ENCODE measurements at regions not wholly inside any gene's neighbourhood (a gene's known extent, or its start where the extent isn't known, plus 50 kb on each side); places are given as distances from the start of the nearest gene placed in this dataset.

GRCh38 chr20:22369100-22369499 is 215.3 kb downstream of the FOXA2 start:
- ATAC-seq (no peak), DNase-seq (no peak)
- H3K36me3 ChIP-seq (ENCODE audit: low read depth) = no peaks in the 10 kb centered on the region
- intact Hi-C loops (cut with DNase I, micrococcal nuclease) = no loop called here
- no peak for TF ChIP-seq CTCF (IDR thresholded peaks at IDR 0.05)
- no peak overlapping the region for H3K4me3 ChIP-seq
- no peaks in the 10 kb centered on the region for H3K4me1 ChIP-seq (ENCODE audit: low read depth)
- no peaks in the 10 kb centered on the region for H3K9me3 ChIP-seq

GRCh38 chr20:22368235-22368634 is 216.1 kb downstream of the FOXA2 start:
- Histone ChIP-seq H3K4me1 (ENCODE audit: low read depth) (no peaks in the 10 kb centered on the region), H3K9me3 (no peaks in the 10 kb centered on the region), H3K4me3 (no peak overlapping the region), H3K36me3 (ENCODE audit: low read depth) (no peaks in the 10 kb centered on the region)
- TF ChIP-seq CTCF (IDR thresholded peaks at IDR 0.05) = no peak
- intact Hi-C loops (cut with DNase I, micrococcal nuclease) = no loop called here
- ATAC-seq = no peak
- DNase-seq = no peak

- Histone ChIP-seq H3K4me3 (no peak overlapping the region), H3K4me1 (ENCODE audit: low read depth) (no peaks in the 10 kb centered on the region), H3K9me3 (no peaks in the 10 kb centered on the region), H3K36me3 (ENCODE audit: low read depth) (no peaks in the 10 kb centered on the region)
- ATAC-seq (no peak), DNase-seq (no peak)
- TF ChIP-seq CTCF (IDR thresholded peaks at IDR 0.05) = no peak
- intact Hi-C loops (cut with DNase I, micrococcal nuclease) = no loop called here
Measured at GRCh38 chr20:22366631-22367030, 217.7 kb downstream of the FOXA2 start.

GRCh38 chr20:22354647-22355046 is 229.7 kb downstream of the FOXA2 start:
- intact Hi-C loops (cut with DNase I, micrococcal nuclease) = no loop called here
- H3K4me3 ChIP-seq = no peak overlapping the region
- ATAC-seq = peak; percentile 73
- no peak for TF ChIP-seq CTCF (IDR thresholded peaks at IDR 0.05)
- H3K9me3 ChIP-seq = no peaks in the 10 kb centered on the region
- DNase-seq = no peak
- no peaks in the 10 kb centered on the region for H3K4me1 ChIP-seq (ENCODE audit: low read depth)
- no peaks in the 10 kb centered on the region for H3K36me3 ChIP-seq (ENCODE audit: low read depth)

- ATAC-seq (no peak), DNase-seq (no peak)
- Histone ChIP-seq H3K4me3 (no peak overlapping the region), H3K4me1 (ENCODE audit: low read depth) (no peaks in the 10 kb centered on the region), H3K36me3 (ENCODE audit: low read depth) (no peaks in the 10 kb centered on the region), H3K9me3 (no peaks in the 10 kb centered on the region)
- intact Hi-C loops (cut with DNase I, micrococcal nuclease) = no loop called here
- TF ChIP-seq CTCF (IDR thresholded peaks at IDR 0.05) = no peak
Measured at GRCh38 chr20:22353586-22353985, 230.8 kb downstream of the FOXA2 start.

- DNase-seq = peak in 1 of 3 donors; percentile 56
Measured at GRCh38 chr20:22352019-22352418, 232.4 kb downstream of the FOXA2 start.

More at GRCh38 chr20:22352019-22352418, 232.4 kb downstream of the FOXA2 start:
- H3K4me1 ChIP-seq (ENCODE audit: low read depth) = no peaks in the 10 kb centered on the region
- no peaks in the 10 kb centered on the region for H3K36me3 ChIP-seq (ENCODE audit: low read depth)
- H3K9me3 ChIP-seq = no peaks in the 10 kb centered on the region
- ATAC-seq = peak; percentile 90
- no peak overlapping the region for H3K4me3 ChIP-seq
- TF ChIP-seq CTCF (IDR thresholded peaks at IDR 0.05) = no peak
- intact Hi-C loops (cut with DNase I, micrococcal nuclease) = no loop called here
